Endothelial cell of umbilical vein (primary cell): ENCODE measurements at regions not wholly inside any gene's neighbourhood (a gene's known extent, or its start where the extent isn't known, plus 50 kb on each side); places are given as distances from the start of the nearest gene placed in this dataset.

Experiments
- BruUV-seq: library from RNA; stranded (reverse); fragments of 400-500 nt; replicated peaks from 2 replicates; lab custom pipeline; 2021; lab: Mats Ljungman, UMichigan
- CTCF ChIA-PET: fragments of 300-600, 350-600 bp; sonication (Branson Sonifier 250); formaldehyde crosslinking; loops from one replicate; lab custom pipeline; 2021; ENCODE audit warnings: antibody characterized with exemption, inconsistent platforms; lab: Charles Lee
- POLR2A ChIA-PET: fragments of 300-600, 350-600 bp; sonication (Branson Sonifier 250); formaldehyde crosslinking; loops from one replicate; lab custom pipeline; 2021; ENCODE audit warnings: antibody characterized with exemption, inconsistent platforms; lab: Charles Lee
- DNase-seq: peaks from one replicate; pipeline ENCODE4 v3.0.0-alpha.2; 2011; ENCODE audit warnings: low read depth, low spot score
- FAIRE-seq: peaks from 2 replicates; lab custom pipeline; 2011; peaks lifted over from hg19 to GRCh38; lab: Jason Lieb, UNC
- H2AFZ ChIP-seq: 2 replicates; pipeline ENCODE4 v1.6.0; 2012; ENCODE audit warnings: low read depth, low read length, control low read depth, inconsistent platforms
- H3K27ac ChIP-seq: 2 replicates; pipeline ENCODE4 v1.5.1; 2011; ENCODE audit warnings: low read depth, mild to moderate bottlenecking, control low read depth, low read length, moderate library complexity; ENCODE audit not compliant: insufficient read depth
- H3K27me3 ChIP-seq, 2 experiments: 2 replicates each; pipeline versions ENCODE4 v1.6.0 to v1.6.1; 2011; ENCODE audit warnings: low read length in 2 of 2, mixed read lengths in 1 of 2; ENCODE audit not compliant: control insufficient read depth in 2 of 2, insufficient read depth in 2 of 2
- H3K36me3 ChIP-seq, 2 experiments: 2 replicates in 1 of 2; 3 replicates in 1 of 2; pipeline ENCODE4 v1.5.1; 2011; ENCODE audit warnings: low read length in 2 of 2, mild to moderate bottlenecking in 1 of 2, moderate library complexity in 1 of 2; ENCODE audit not compliant: control insufficient read depth in 2 of 2, insufficient read depth in 2 of 2; ENCODE audit errors: extremely low read depth in 1 of 2
- H3K4me1 ChIP-seq: 3 replicates; pipeline ENCODE4 v1.5.1; 2011; ENCODE audit warnings: mild to moderate bottlenecking, low read length; ENCODE audit not compliant: control insufficient read depth, insufficient read depth; ENCODE audit errors: extremely low read depth
- H3K4me2 ChIP-seq: 2 replicates; pipeline ENCODE4 v1.6.1; 2011; ENCODE audit warnings: low read length, control low read depth, mixed read lengths; ENCODE audit not compliant: insufficient read depth
- H3K4me3 ChIP-seq, 3 experiments: fragments of 200-600 bp in 1 of 3; sonication (generic), shearing (Covaris generic) in 1 of 3; replicated peaks in 1 of 3; 2 replicates each; pipeline ENCODE4 v1.5.1; 2011 to 2016; ENCODE audit warnings: control low read depth in 3 of 3, low read length in 3 of 3, mild to moderate bottlenecking in 2 of 3, inconsistent platforms in 1 of 3, low read depth in 1 of 3, moderate library complexity in 1 of 3; ENCODE audit not compliant: insufficient read depth in 1 of 3
- H3K79me2 ChIP-seq: 2 replicates; pipeline ENCODE4 v1.6.0; 2012; ENCODE audit warnings: low read length, inconsistent platforms; ENCODE audit not compliant: control insufficient read depth, insufficient read depth
- H3K9ac ChIP-seq: replicated peaks from 2 replicates; pipeline ENCODE3; 2011; ENCODE audit warnings: low read length, control low read depth; ENCODE audit not compliant: insufficient read depth; ENCODE audit errors: extremely low read depth
- H3K9me1 ChIP-seq: replicated peaks from 3 replicates; pipeline ENCODE4 v1.6.0; 2011; ENCODE audit warnings: mild to moderate bottlenecking, low read length; ENCODE audit not compliant: control insufficient read depth, insufficient read depth; ENCODE audit errors: extremely low read depth
- H3K9me3 ChIP-seq: replicated peaks from 2 replicates; pipeline ENCODE4 v1.5.1; 2012; ENCODE audit warnings: low read length, inconsistent platforms; ENCODE audit not compliant: control insufficient read depth, insufficient read depth
- H4K20me1 ChIP-seq: replicated peaks from 2 replicates; pipeline ENCODE3; 2011; ENCODE audit warnings: mild to moderate bottlenecking, low read length; ENCODE audit not compliant: control insufficient read depth, insufficient read depth; ENCODE audit errors: extremely low read depth
- CTCF ChIP-seq, 2 donors: IDR thresholded peaks; 1 replicate in 1 of 2; 2 replicates in 1 of 2; pipeline ENCODE4 v1.5.1; 2011; ENCODE audit warnings: low read length in 2 of 2, mild to moderate bottlenecking in 2 of 2, moderate library complexity in 2 of 2, control low read depth in 1 of 2, inconsistent platforms in 1 of 2, low read depth in 1 of 2; ENCODE audit not compliant: insufficient read depth in 1 of 2; ENCODE audit errors: extremely low read depth in 1 of 2
- FOS ChIP-seq: IDR thresholded peaks from 2 replicates; pipeline ENCODE4 v1.6.1; 2011; ENCODE audit warnings: mild to moderate bottlenecking, low read length, moderate library complexity, borderline replicate concordance; ENCODE audit not compliant: insufficient read depth
- GATA2 ChIP-seq: IDR thresholded peaks from 2 replicates; pipeline ENCODE4 v1.7.0; 2011; ENCODE audit warnings: low read depth, mild to moderate bottlenecking, moderate library complexity, mixed read lengths, low read length; ENCODE audit not compliant: insufficient read length, insufficient read depth
- JUN ChIP-seq: IDR thresholded peaks from 2 replicates; pipeline ENCODE4 v1.6.1; 2011; ENCODE audit warnings: borderline replicate concordance, low read depth; ENCODE audit not compliant: insufficient read length, insufficient read depth
- MAX ChIP-seq: IDR thresholded peaks from 2 replicates; pipeline ENCODE4 v1.6.1; 2011; ENCODE audit not compliant: insufficient read depth, insufficient read length
- MYC ChIP-seq: IDR thresholded peaks from one replicate; pipeline ENCODE4 v1.6.1; 2011; ENCODE audit warnings: mild to moderate bottlenecking, low read depth, low read length
- POLR2A ChIP-seq: IDR thresholded peaks from 2 replicates; pipeline ENCODE4 v1.6.1; 2012; ENCODE audit warnings: low read depth, mild to moderate bottlenecking, control low read depth, low read length
- POLR2AphosphoS5 ChIP-seq: IDR thresholded peaks from 2 replicates; pipeline ENCODE4 v1.6.1; 2012; ENCODE audit warnings: low read depth, mild to moderate bottlenecking, control low read depth, low read length, moderate library complexity; ENCODE audit not compliant: insufficient read depth
- dilution Hi-C: fragments of 300-500 bp; cut with MboI; formaldehyde crosslinking; loops from one replicate; pipeline ENCODE4 v1.15.0; 2019; ENCODE audit warnings: low sequenced_read_pairs; ENCODE audit not compliant: extremely low pct_ligation_motif_present
- intact Hi-C: fragments of 100-400 bp; cut with micrococcal nuclease; formaldehyde crosslinking; loops from one replicate; pipeline ENCODE4 v1.10.0; 2022

- H3K79me2 ChIP-seq: no peaks in the 10 kb centered on the region
- TF ChIP-seq GATA2 (no peak), CTCF (IDR thresholded peaks at IDR 0.05; ENCODE audit: extremely low read depth in 1 of 2, insufficient read depth in 1 of 2, low read depth in 1 of 2, low read length in 2 of 2) (no peak), FOS (no peak), POLR2A (no peak), POLR2AphosphoS5 (no peak), MAX (no peak), MYC (no peak), JUN (no peak)
- dilution Hi-C loops: no loop called here
- BruUV-seq: no TSS peak
- no peak overlapping the region for H3K27ac ChIP-seq
- no peak overlapping the region for H3K4me3 ChIP-seq
- FAIRE-seq: no peak
- no peak overlapping the region for H3K9ac ChIP-seq
- no peaks in the 10 kb centered on the region for H3K36me3 ChIP-seq
- ChIA-PET CTCF (no interaction called here), POLR2A (no interaction called here)
- no peak for DNase-seq
- H3K9me3 ChIP-seq: no peaks in the 10 kb centered on the region
- no peaks in the 10 kb centered on the region for H4K20me1 ChIP-seq
- H3K27me3 ChIP-seq: no peaks in the 10 kb centered on the region
- H3K4me1 ChIP-seq: no peaks in the 10 kb centered on the region
- intact Hi-C loops: no loop called here
- no peak overlapping the region for H2AFZ ChIP-seq
- no peak overlapping the region for H3K4me2 ChIP-seq
- H3K9me1 ChIP-seq: no peaks in the 10 kb centered on the region
These were observed 519.0 kb downstream of the CAAP1 start for GRCh38 chr9:26373616-26374015.
